OCI-LY7 (cell line): ENCODE measurements at regions not wholly inside any gene's neighbourhood (a gene's known extent, or its start where the extent isn't known, plus 50 kb on each side); places are given as distances from the start of the nearest gene placed in this dataset.

Experiments
- BruUV-seq: library from RNA; stranded (reverse); fragments of 400-500 nt; replicated peaks from 2 replicates; lab custom pipeline; 2021; lab: Mats Ljungman, UMichigan
- CTCF ChIA-PET: fragments of 300-600 bp; sonication (Branson Sonifier 250); formaldehyde crosslinking; loops from one replicate; lab custom pipeline; 2022; ENCODE audit warnings: antibody characterized with exemption; ENCODE audit not compliant: unreplicated experiment; lab: Charles Lee
- POLR2A ChIA-PET: fragments of 300-600 bp; sonication (Branson Sonifier 250); formaldehyde crosslinking; loops from one replicate; lab custom pipeline; 2022; ENCODE audit warnings: antibody characterized with exemption; lab: Charles Lee
- DNase-seq: peaks from one replicate; pipeline ENCODE4 v3.0.0-alpha.2; 2015; ENCODE audit warnings: low spot score
- H2AFZ ChIP-seq: fragments of 200-600 bp; sonication (generic), shearing (Covaris generic); 2 replicates; pipeline ENCODE4 v1.6.1; 2014; ENCODE audit warnings: mild to moderate bottlenecking, antibody characterized with exemption, low read length, moderate library complexity
- H3K27ac ChIP-seq: fragments of 200-600 bp; sonication (generic); 2 replicates; pipeline ENCODE4 v1.5.1; 2014; ENCODE audit warnings: mixed run types, low read depth, mild to moderate bottlenecking, moderate library complexity, low read length, inconsistent platforms; ENCODE audit not compliant: poor library complexity, severe bottlenecking
- H3K36me3 ChIP-seq: fragments of 200-600 bp; sonication (generic); 2 replicates; pipeline ENCODE4 v1.6.1; 2014; ENCODE audit warnings: mild to moderate bottlenecking, antibody characterized with exemption, low read length, moderate library complexity, mixed read lengths; ENCODE audit not compliant: insufficient read depth
- H3K4me1 ChIP-seq: fragments of 200-600 bp; sonication (generic); 2 replicates; pipeline ENCODE4 v1.5.1; 2014; ENCODE audit warnings: mild to moderate bottlenecking, low read length; ENCODE audit not compliant: insufficient read depth, poor library complexity, severe bottlenecking
- H3K4me2 ChIP-seq: fragments of 200-600 bp; sonication (generic); 2 replicates; pipeline ENCODE4 v1.6.1; 2014; ENCODE audit warnings: mild to moderate bottlenecking, low read length
- H3K4me3 ChIP-seq: fragments of 200-600 bp; sonication (generic); 2 replicates; pipeline ENCODE4 v1.5.1; 2014; ENCODE audit warnings: mild to moderate bottlenecking, low read depth, low read length; ENCODE audit not compliant: poor library complexity, severe bottlenecking
- H3K79me2 ChIP-seq: fragments of 200-600 bp; sonication (generic); 2 replicates; pipeline ENCODE4 v1.6.1; 2016; ENCODE audit warnings: low read depth, mild to moderate bottlenecking, low read length, moderate library complexity, mixed read lengths; ENCODE audit not compliant: insufficient read depth
- H3K9me2 ChIP-seq: fragments of 200-600 bp; sonication (generic); 2 replicates; pipeline ENCODE4 v1.6.1; 2016; ENCODE audit warnings: mild to moderate bottlenecking, low read length, mixed read lengths; ENCODE audit not compliant: insufficient read depth
- H3K9me3 ChIP-seq: fragments of 200-600 bp; sonication (generic); 2 replicates; pipeline ENCODE4 v1.6.1; 2014; ENCODE audit warnings: mild to moderate bottlenecking, mixed run types, low read length, mixed read lengths
- H4K20me1 ChIP-seq: fragments of 200-600 bp; sonication (generic); 2 replicates; pipeline ENCODE4 v1.6.1; 2014; ENCODE audit warnings: mild to moderate bottlenecking, antibody characterized with exemption, low read length, moderate library complexity, mixed read lengths; ENCODE audit not compliant: insufficient read depth
- CTCF ChIP-seq: fragments of 200-600 bp; sonication (generic); conservative IDR thresholded peaks from 2 replicates; pipeline ENCODE4 v1.5.1; 2014; ENCODE audit warnings: mild to moderate bottlenecking, antibody characterized with exemption, low read length, moderate library complexity, mixed read lengths
- EZH2phosphoT487 ChIP-seq: fragments of 200-600 bp; sonication (generic); IDR thresholded peaks from 2 replicates; pipeline ENCODE4 v1.6.1; 2018; ENCODE audit warnings: low read depth, borderline replicate concordance, mild to moderate bottlenecking, mixed run types, antibody characterized with exemption, low read length, moderate library complexity, mixed read lengths
- intact Hi-C: fragments of 100-400 bp; cut with micrococcal nuclease; formaldehyde crosslinking; loops from one replicate; pipeline ENCODE4 v1.10.0; 2022; ENCODE audit not compliant: unreplicated experiment

- ChIA-PET CTCF (interaction anchor here (0.6 kb wide), 1 partner anchor 298 kb away, joined by 4 read pairs; no protein-coding TSS in a partner anchor), POLR2A (no interaction called here)
- H3K4me2 ChIP-seq = no peak overlapping the region
- H3K9me3 ChIP-seq = no peaks in the 10 kb centered on the region
- H2AFZ ChIP-seq = no peak overlapping the region
- H3K27ac ChIP-seq = no peak overlapping the region
- no peak for TF ChIP-seq EZH2phosphoT487
- no peak for TF ChIP-seq CTCF
- no peak for DNase-seq
- intact Hi-C loops = no loop called here
- no peaks in the 10 kb centered on the region for H3K79me2 ChIP-seq
- no peak overlapping the region for H3K4me3 ChIP-seq
- no peaks in the 10 kb centered on the region for H3K36me3 ChIP-seq
- peaks cover 6% of the 10 kb centered on the region for H3K4me1 ChIP-seq
- no peaks in the 10 kb centered on the region for H3K9me2 ChIP-seq
- BruUV-seq = no TSS peak
- H4K20me1 ChIP-seq = no peaks in the 10 kb centered on the region
Observed at GRCh38 chr14:76925097-76925441, 98.9 kb downstream of the LRRC74A start.

GRCh38 chr14:76924371-76925096 lies 98.3 kb downstream of the LRRC74A start:
- CTCF ChIA-PET = interaction anchor here (0.6 kb wide), 1 partner anchor 299 kb away, joined by 4 read pairs; no protein-coding TSS in a partner anchor
- no peak overlapping the region for H3K4me3 ChIP-seq
- BruUV-seq = no TSS peak
- H3K4me2 ChIP-seq = no peak overlapping the region
- no peak overlapping the region for H2AFZ ChIP-seq
- no peaks in the 10 kb centered on the region for H3K9me2 ChIP-seq
- no peaks in the 10 kb centered on the region for H4K20me1 ChIP-seq
- no peaks in the 10 kb centered on the region for H3K79me2 ChIP-seq
- intact Hi-C loops = no loop called here
- TF ChIP-seq CTCF (no peak), EZH2phosphoT487 (no peak)
- no peak for DNase-seq
- no peaks in the 10 kb centered on the region for H3K9me3 ChIP-seq
- no peak overlapping the region for H3K27ac ChIP-seq
- POLR2A ChIA-PET = interaction anchor here (0.5 to 0.6 kb wide), 2 partner anchors 10 to 54 kb away, joined by 3 read pairs; no protein-coding TSS in a partner anchor
- H3K36me3 ChIP-seq = no peaks in the 10 kb centered on the region
- H3K4me1 ChIP-seq = peaks cover 6% of the 10 kb centered on the region
